Stomach (tissue), 4 donors: ENCODE measurements at regions not wholly inside any gene's neighbourhood (a gene's known extent, or its start where the extent isn't known, plus 50 kb on each side); places are given as distances from the start of the nearest gene placed in this dataset.

Experiments
- EP300 ChIP-seq: sonication (generic); formaldehyde crosslinking; IDR thresholded peaks from one replicate; pipeline ENCODE4 v1.6.1; 2017; ENCODE audit warnings: antibody characterized with exemption
- POLR2A ChIP-seq, 4 donors: fragments of 450-650 bp; IDR thresholded peaks; one replicate each; pipeline ENCODE4 v1.6.1; 2016; ENCODE audit warnings: antibody characterized with exemption in 4 of 4, control low read depth in 2 of 4, mild to moderate bottlenecking in 1 of 4, moderate library complexity in 1 of 4
- POLR2AphosphoS5 ChIP-seq, 3 donors: sonication (generic); formaldehyde crosslinking; IDR thresholded peaks; one replicate each; pipeline ENCODE4 v1.6.1; 2016; ENCODE audit warnings: antibody characterized with exemption in 3 of 3
- TF ChIP-seq, protein P1 (sequence below), 7 experiments: fragments of 450-650 bp in 4 of 7; fragments of 200-600 bp in 3 of 7; sonication (generic) in 3 of 7; IDR thresholded peaks; one replicate each; pipeline ENCODE4 v1.5.1; 2016 to 2019; ENCODE audit warnings: antibody characterized with exemption in 7 of 7, control low read depth in 2 of 7, mild to moderate bottlenecking in 1 of 7

GRCh38 chr3:35045118-35045517 lies 594.2 kb upstream of the ARPP21 start:
- TF ChIP-seq, protein P1, sequence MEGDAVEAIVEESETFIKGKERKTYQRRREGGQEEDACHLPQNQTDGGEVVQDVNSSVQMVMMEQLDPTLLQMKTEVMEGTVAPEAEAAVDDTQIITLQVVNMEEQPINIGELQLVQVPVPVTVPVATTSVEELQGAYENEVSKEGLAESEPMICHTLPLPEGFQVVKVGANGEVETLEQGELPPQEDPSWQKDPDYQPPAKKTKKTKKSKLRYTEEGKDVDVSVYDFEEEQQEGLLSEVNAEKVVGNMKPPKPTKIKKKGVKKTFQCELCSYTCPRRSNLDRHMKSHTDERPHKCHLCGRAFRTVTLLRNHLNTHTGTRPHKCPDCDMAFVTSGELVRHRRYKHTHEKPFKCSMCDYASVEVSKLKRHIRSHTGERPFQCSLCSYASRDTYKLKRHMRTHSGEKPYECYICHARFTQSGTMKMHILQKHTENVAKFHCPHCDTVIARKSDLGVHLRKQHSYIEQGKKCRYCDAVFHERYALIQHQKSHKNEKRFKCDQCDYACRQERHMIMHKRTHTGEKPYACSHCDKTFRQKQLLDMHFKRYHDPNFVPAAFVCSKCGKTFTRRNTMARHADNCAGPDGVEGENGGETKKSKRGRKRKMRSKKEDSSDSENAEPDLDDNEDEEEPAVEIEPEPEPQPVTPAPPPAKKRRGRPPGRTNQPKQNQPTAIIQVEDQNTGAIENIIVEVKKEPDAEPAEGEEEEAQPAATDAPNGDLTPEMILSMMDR (IDR thresholded peaks at IDR 0.05), result no peak
- TF ChIP-seq POLR2A (IDR thresholded peaks at IDR 0.05) (no peak), POLR2AphosphoS5 (IDR thresholded peaks at IDR 0.05) (no peak), EP300 (no peak)
